Astrocyte (in vitro differentiated cells and primary cell): ENCODE measurements at regions not wholly inside any gene's neighbourhood (a gene's known extent, or its start where the extent isn't known, plus 50 kb on each side); places are given as distances from the start of the nearest gene placed in this dataset.

Experiments
- EZH2 ChIP-seq: IDR thresholded peaks from 2 replicates; pipeline ENCODE4 v1.6.1; 2012; ENCODE audit warnings: mild to moderate bottlenecking, low read length, inconsistent platforms; ENCODE audit not compliant: insufficient read depth
- TF ChIP-seq, protein P1 (sequence below): IDR thresholded peaks from 2 replicates; pipeline ENCODE4 v1.5.1; 2011; ENCODE audit warnings: low read depth, mild to moderate bottlenecking, inconsistent platforms, low read length, moderate library complexity; ENCODE audit not compliant: insufficient read depth

- no peak for TF ChIP-seq EZH2
- TF ChIP-seq, protein P1, sequence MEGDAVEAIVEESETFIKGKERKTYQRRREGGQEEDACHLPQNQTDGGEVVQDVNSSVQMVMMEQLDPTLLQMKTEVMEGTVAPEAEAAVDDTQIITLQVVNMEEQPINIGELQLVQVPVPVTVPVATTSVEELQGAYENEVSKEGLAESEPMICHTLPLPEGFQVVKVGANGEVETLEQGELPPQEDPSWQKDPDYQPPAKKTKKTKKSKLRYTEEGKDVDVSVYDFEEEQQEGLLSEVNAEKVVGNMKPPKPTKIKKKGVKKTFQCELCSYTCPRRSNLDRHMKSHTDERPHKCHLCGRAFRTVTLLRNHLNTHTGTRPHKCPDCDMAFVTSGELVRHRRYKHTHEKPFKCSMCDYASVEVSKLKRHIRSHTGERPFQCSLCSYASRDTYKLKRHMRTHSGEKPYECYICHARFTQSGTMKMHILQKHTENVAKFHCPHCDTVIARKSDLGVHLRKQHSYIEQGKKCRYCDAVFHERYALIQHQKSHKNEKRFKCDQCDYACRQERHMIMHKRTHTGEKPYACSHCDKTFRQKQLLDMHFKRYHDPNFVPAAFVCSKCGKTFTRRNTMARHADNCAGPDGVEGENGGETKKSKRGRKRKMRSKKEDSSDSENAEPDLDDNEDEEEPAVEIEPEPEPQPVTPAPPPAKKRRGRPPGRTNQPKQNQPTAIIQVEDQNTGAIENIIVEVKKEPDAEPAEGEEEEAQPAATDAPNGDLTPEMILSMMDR: no peak
These were observed 332.1 kb upstream of the CCL2 start for GRCh38 chr17:33922971-33923370.
